CD4-positive, alpha-beta memory T cell (primary cell): ENCODE measurements at regions not wholly inside any gene's neighbourhood (a gene's known extent, or its start where the extent isn't known, plus 50 kb on each side); places are given as distances from the start of the nearest gene placed in this dataset.
A peak's percentile ranks its signal among the peaks of the same experiment; 100 is the strongest.

Experiments used
- CTCF ChIA-PET: fragments of 350-600 bp; sonication (Branson Sonifier 250); formaldehyde crosslinking; loops from one replicate; lab custom pipeline; 2021; ENCODE audit warnings: inconsistent platforms; ENCODE audit not compliant: partially characterized antibody; lab: Charles Lee
- POLR2A ChIA-PET: fragments of 350-600 bp; sonication (Branson Sonifier 250); formaldehyde crosslinking; loops from one replicate; lab custom pipeline; 2021; ENCODE audit not compliant: partially characterized antibody; lab: Charles Lee
- DNase-seq, 5 donors: peaks; one replicate each; pipeline versions ENCODE4 v3.0.0 to v3.0.0-alpha.2; 2020 to 2022; ENCODE audit warnings: mixed read lengths in 1 of 5
- H3K27ac ChIP-seq: one replicate; pipeline ENCODE4 v1.7.0; 2013; ENCODE audit warnings: low read depth, low read length
- H3K27me3 ChIP-seq: 2 replicates; pipeline ENCODE4 v1.7.0; 2013; ENCODE audit warnings: mild to moderate bottlenecking, low read length, moderate library complexity; ENCODE audit not compliant: insufficient read depth
- H3K36me3 ChIP-seq: 2 replicates; pipeline ENCODE4 v1.7.0; 2013; ENCODE audit warnings: mild to moderate bottlenecking, low read length, moderate library complexity; ENCODE audit not compliant: insufficient read depth
- H3K4me1 ChIP-seq: 2 replicates; pipeline ENCODE4 v1.7.0; 2013; ENCODE audit warnings: mild to moderate bottlenecking, low read length, moderate library complexity; ENCODE audit not compliant: insufficient read depth
- H3K4me3 ChIP-seq, 2 donors: one replicate each; pipeline ENCODE4 v1.7.0; 2013; ENCODE audit warnings: low read length in 2 of 2, mild to moderate bottlenecking in 1 of 2
- H3K9me3 ChIP-seq, 2 donors: one replicate each; pipeline ENCODE4 v1.7.0; 2013; ENCODE audit warnings: low read length in 2 of 2, control low read depth in 1 of 2; ENCODE audit not compliant: control insufficient read depth in 1 of 2
- H3K27ac Mint-ChIP-seq, 7 donors: one replicate each; pipeline ENCODE4 v1.8.0; 2020 to 2021; ENCODE audit warnings: mixed read lengths in 7 of 7, mild to moderate bottlenecking in 6 of 7, inconsistent platforms in 3 of 7, moderate library complexity in 3 of 7
- H3K27me3 Mint-ChIP-seq, 2 donors: one replicate each; pipeline ENCODE4 v1.8.0; 2020 to 2021; ENCODE audit warnings: mixed read lengths in 2 of 2
- H3K36me3 Mint-ChIP-seq, 2 donors: one replicate each; pipeline ENCODE4 v1.8.0; 2020 to 2021; ENCODE audit warnings: mixed read lengths in 2 of 2, inconsistent platforms in 1 of 2, mild to moderate bottlenecking in 1 of 2
- H3K4me1 Mint-ChIP-seq, 4 donors: one replicate each; pipeline ENCODE4 v1.8.0; 2020 to 2021; ENCODE audit warnings: mixed read lengths in 4 of 4, mild to moderate bottlenecking in 1 of 4
- H3K4me3 Mint-ChIP-seq, 8 donors: one replicate each; pipeline ENCODE4 v1.8.0; 2020 to 2021; ENCODE audit warnings: mixed read lengths in 8 of 8, mild to moderate bottlenecking in 7 of 8, moderate library complexity in 6 of 8, inconsistent platforms in 3 of 8
- H3K9me3 Mint-ChIP-seq, 8 donors: one replicate each; pipeline ENCODE4 v1.8.0; 2020 to 2021; ENCODE audit warnings: mixed read lengths in 8 of 8, mild to moderate bottlenecking in 5 of 8, inconsistent platforms in 3 of 8, moderate library complexity in 1 of 8
- intact Hi-C: fragments of 100-400 bp; cut with micrococcal nuclease; formaldehyde crosslinking; loops from one replicate; pipeline ENCODE4 v1.15.1; 2023

DNA sequence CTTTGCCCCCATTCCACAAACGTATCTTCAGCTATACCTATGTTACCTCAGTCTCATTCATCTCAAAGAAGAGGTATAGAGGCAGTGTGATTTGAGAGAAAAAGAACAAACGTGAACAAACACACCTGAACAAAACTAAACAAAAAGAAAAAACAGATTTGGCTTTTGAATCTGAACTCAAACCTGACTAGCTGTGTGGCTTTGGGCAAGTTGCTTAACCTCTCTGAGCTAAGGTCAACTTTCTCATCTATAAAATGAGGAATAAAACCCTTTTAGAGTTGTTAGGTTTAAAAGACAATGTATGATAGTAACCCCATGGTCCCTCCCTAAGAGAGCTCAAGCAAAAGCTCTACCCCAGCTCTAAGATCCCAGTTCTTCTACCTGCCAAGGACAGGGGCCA lies 73.5 kb downstream of the ZNF648 start:
- no peaks in the 10 kb centered on the region for H3K27me3 ChIP-seq
- Mint-ChIP-seq H3K4me3 (no peak overlapping the region), H3K9me3 (no peaks in the 10 kb centered on the region), H3K27ac (no peak overlapping the region), H3K36me3 (no peaks in the 10 kb centered on the region), H3K4me1 (peaks cover 0 to 2% (median 0%) of the 10 kb centered on the region in 4 donors), H3K27me3 (peaks cover 5 to 14% of the 10 kb centered on the region in 2 donors)
- H3K4me3 ChIP-seq, result no peak overlapping the region
- no peaks in the 10 kb centered on the region for H3K36me3 ChIP-seq
- DNase-seq, result no peak
- ChIA-PET POLR2A (no interaction called here), CTCF (interaction anchor here (1.4 kb wide), 1 partner anchor 66 kb away, joined by 4 read pairs; no protein-coding TSS in a partner anchor)
- intact Hi-C loops, result no loop called here
- no peaks in the 10 kb centered on the region for H3K9me3 ChIP-seq
- H3K27ac ChIP-seq, result no peak overlapping the region
- H3K4me1 ChIP-seq, result no peaks in the 10 kb centered on the region

DNA sequence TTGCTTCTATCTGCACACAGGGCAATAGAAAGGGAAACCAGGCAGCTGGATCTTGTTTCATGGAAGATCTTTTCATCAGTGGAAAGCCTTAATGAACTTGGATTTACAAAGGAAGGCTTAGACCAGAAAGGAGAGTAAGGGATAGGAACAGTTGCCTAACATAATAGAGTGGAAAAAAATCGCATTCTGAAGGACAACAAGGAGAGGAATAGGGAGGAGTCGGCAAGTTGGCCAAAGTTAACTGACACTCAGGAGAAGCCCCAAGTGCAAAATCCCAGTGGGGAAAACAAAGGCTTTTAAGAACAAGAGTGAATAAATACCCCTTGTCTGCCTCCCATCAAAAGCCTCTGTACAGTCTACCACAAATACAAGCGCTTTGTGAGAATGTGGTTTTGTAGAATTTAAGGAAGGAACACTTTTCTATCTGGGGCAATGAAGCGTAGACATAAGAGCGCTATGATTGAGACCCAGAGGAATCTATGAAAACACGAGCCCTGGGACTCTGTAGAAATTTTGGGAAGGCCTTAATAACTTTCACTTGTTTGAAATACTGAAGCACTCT lies 74.1 kb downstream of the ZNF648 start:
- POLR2A ChIA-PET, result no interaction called here
- CTCF ChIA-PET, result interaction anchor here (1.4 kb wide), 1 partner anchor 67 kb away, joined by 4 read pairs; no protein-coding TSS in a partner anchor
- DNase-seq, result no peak
- H3K27ac Mint-ChIP-seq, result no peak overlapping the region
- no peak overlapping the region for H3K27ac ChIP-seq
- H3K4me3 Mint-ChIP-seq, result no peak overlapping the region
- H3K27me3 Mint-ChIP-seq, result peaks cover 5 to 14% of the 10 kb centered on the region in 2 donors
- H3K4me1 Mint-ChIP-seq, result peaks cover 0 to 2% (median 0%) of the 10 kb centered on the region in 4 donors
- no peaks in the 10 kb centered on the region for H3K4me1 ChIP-seq
- H3K36me3 ChIP-seq, result no peaks in the 10 kb centered on the region
- H3K36me3 Mint-ChIP-seq, result no peaks in the 10 kb centered on the region
- H3K9me3 Mint-ChIP-seq, result no peaks in the 10 kb centered on the region
- H3K4me3 ChIP-seq, result no peak overlapping the region
- H3K9me3 ChIP-seq, result no peaks in the 10 kb centered on the region
- intact Hi-C loops, result no loop called here
- no peaks in the 10 kb centered on the region for H3K27me3 ChIP-seq

DNA sequence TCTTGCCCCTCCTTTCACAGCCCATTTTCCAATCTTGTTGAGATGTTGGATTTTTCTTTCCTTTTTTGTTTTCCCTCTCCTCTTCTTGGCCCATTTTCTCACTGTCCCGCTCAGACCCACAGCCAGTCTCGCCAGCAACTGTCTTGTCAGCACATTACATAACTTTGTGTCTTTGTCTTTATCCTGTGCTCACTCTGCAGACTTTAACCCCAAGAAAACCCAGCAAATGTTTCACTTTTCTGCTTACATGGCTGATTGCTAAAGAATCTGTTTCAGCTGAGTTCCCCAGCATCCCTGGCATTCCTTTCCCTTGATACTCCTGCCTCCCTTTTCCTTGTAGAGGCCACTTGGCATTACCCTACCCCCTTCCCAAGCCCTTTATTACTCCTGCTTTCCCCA lies 74.6 kb downstream of the ZNF648 start:
- H3K36me3 ChIP-seq, result no peaks in the 10 kb centered on the region
- intact Hi-C loops, result no loop called here
- Mint-ChIP-seq H3K4me3 (peak overlapping the region in 1 of 8 donors; percentile 43), H3K27me3 (peaks cover 5 to 14% of the 10 kb centered on the region in 2 donors), H3K9me3 (no peaks in the 10 kb centered on the region), H3K4me1 (peaks cover 0 to 2% (median 0%) of the 10 kb centered on the region in 4 donors), H3K36me3 (no peaks in the 10 kb centered on the region), H3K27ac (no peak overlapping the region)
- H3K4me1 ChIP-seq, result no peaks in the 10 kb centered on the region
- no peak overlapping the region for H3K27ac ChIP-seq
- ChIA-PET CTCF (no interaction called here), POLR2A (no interaction called here)
- H3K9me3 ChIP-seq, result no peaks in the 10 kb centered on the region
- H3K27me3 ChIP-seq, result no peaks in the 10 kb centered on the region
- DNase-seq, result no peak
- no peak overlapping the region for H3K4me3 ChIP-seq

DNA sequence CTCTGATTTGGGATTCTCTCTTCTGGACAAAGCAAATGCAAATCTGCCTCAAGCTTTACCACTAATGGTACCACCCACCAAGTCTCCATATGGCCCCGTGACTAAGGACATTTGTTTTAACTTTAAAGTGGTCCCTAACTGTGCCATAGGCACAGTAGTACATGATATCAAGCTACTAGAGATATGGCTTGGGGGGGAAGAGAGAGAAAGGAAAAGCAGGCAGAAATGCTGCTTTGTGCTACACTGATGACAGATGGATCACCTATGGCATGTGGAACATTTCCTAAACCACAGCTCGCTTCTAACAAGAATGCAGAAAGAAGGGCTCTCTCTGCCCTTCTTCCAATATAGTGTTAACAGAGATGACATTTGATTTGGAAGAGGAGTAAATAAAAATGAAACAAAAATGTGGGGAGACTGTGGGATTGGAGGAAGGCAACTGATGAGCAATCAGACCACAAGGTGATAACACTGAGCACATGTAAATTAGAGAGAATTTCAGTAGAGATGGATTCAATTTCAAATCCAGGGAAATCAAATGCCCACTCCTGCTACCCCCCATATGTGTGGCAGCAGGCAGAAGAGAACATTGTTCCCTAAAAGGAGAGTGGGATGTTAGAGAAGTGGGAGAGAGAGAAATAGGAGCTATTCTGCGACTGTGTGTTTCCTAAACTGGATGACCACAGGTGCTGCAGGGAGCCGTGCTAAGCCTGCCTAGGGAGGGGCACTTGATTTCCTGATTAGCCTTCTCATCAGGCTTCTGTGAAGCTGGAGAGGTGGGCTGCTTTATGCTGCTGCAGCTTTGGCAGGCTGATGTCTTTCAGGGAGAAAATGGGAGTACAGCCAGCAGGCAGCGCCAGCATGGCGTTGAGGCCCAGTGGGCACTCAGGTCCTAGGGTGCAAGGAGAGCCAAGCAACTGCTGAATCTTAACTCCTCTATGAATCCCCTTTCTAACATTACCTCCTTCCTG lies 75.3 kb downstream of the ZNF648 start:
- Histone ChIP-seq H3K4me3 (no peak overlapping the region), H3K27me3 (no peaks in the 10 kb centered on the region), H3K36me3 (no peaks in the 10 kb centered on the region), H3K27ac (no peak overlapping the region), H3K4me1 (no peaks in the 10 kb centered on the region), H3K9me3 (no peaks in the 10 kb centered on the region)
- Mint-ChIP-seq H3K4me3 (peak overlapping the region in 1 of 8 donors; percentile 43), H3K9me3 (no peaks in the 10 kb centered on the region), H3K36me3 (no peaks in the 10 kb centered on the region), H3K4me1 (peaks cover 0 to 2% (median 0%) of the 10 kb centered on the region in 4 donors), H3K27ac (no peak overlapping the region), H3K27me3 (peaks cover 5 to 14% of the 10 kb centered on the region in 2 donors)
- intact Hi-C loops, result no loop called here
- POLR2A ChIA-PET, result no interaction called here
- DNase-seq, result no peak
- CTCF ChIA-PET, result no interaction called here

DNA sequence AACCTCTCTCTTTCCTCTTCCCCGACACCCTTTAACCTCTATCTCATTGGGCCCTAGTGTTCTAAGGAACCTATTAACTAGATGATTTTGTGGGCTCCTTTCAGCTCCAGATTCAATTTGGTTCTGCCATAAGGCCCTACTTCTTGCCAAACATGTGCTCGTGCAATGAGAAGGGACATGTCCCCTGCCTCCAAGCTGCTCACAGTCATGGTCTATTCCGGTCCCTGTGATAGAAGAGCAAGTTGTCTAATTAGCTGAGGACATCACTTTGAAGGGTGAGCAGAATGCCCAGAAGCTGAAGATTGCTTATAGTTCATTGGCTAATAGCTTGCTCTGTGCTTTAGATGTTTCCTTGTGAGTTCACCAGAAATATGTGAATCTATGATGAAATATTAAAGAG lies 76.2 kb downstream of the ZNF648 start:
- Mint-ChIP-seq H3K27ac (no peak overlapping the region), H3K27me3 (peaks cover 5 to 17% of the 10 kb centered on the region in 2 donors), H3K36me3 (no peaks in the 10 kb centered on the region), H3K4me3 (no peak overlapping the region), H3K4me1 (peaks cover 0 to 2% (median 0%) of the 10 kb centered on the region in 4 donors), H3K9me3 (no peaks in the 10 kb centered on the region)
- Histone ChIP-seq H3K27me3 (no peaks in the 10 kb centered on the region), H3K4me1 (no peaks in the 10 kb centered on the region), H3K4me3 (no peak overlapping the region), H3K9me3 (no peaks in the 10 kb centered on the region), H3K27ac (no peak overlapping the region), H3K36me3 (no peaks in the 10 kb centered on the region)
- CTCF ChIA-PET, result no interaction called here
- intact Hi-C loops, result no loop called here
- POLR2A ChIA-PET, result no interaction called here
- no peak for DNase-seq

DNA sequence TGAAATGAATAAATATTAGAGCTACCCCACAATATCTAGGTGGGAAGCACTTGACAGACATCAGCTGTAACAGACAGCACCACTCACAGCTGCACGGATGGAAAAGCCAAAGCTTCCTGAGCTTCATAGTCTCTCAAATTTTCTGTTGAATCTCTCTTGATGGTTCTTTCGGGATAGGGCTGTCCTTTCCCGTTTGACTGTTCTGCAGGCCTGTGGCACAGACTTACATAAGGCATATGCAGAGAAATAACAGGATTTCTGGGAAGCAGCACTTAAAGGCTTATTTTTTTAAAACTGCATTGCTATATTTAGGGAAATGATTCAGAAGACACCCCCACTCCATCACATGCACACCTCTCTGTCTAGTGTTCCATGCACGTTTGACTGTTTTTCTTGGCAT lies 77.5 kb downstream of the ZNF648 start:
- H3K27me3 ChIP-seq, result no peaks in the 10 kb centered on the region
- intact Hi-C loops, result no loop called here
- H3K9me3 Mint-ChIP-seq, result peaks cover 0 to 5% (median under 1%) of the 10 kb centered on the region in 8 donors
- POLR2A ChIA-PET, result no interaction called here
- no peaks in the 10 kb centered on the region for H3K4me1 ChIP-seq
- H3K4me1 Mint-ChIP-seq, result peaks cover 0 to 2% (median 0%) of the 10 kb centered on the region in 4 donors
- no peak overlapping the region for H3K27ac Mint-ChIP-seq
- H3K9me3 ChIP-seq, result no peaks in the 10 kb centered on the region
- peaks cover 8 to 19% of the 10 kb centered on the region in 2 donors for H3K27me3 Mint-ChIP-seq
- no peaks in the 10 kb centered on the region for H3K36me3 Mint-ChIP-seq
- DNase-seq, result no peak
- CTCF ChIA-PET, result no interaction called here
- H3K4me3 Mint-ChIP-seq, result no peak overlapping the region
- no peak overlapping the region for H3K27ac ChIP-seq
- no peak overlapping the region for H3K4me3 ChIP-seq
- H3K36me3 ChIP-seq, result no peaks in the 10 kb centered on the region

DNA sequence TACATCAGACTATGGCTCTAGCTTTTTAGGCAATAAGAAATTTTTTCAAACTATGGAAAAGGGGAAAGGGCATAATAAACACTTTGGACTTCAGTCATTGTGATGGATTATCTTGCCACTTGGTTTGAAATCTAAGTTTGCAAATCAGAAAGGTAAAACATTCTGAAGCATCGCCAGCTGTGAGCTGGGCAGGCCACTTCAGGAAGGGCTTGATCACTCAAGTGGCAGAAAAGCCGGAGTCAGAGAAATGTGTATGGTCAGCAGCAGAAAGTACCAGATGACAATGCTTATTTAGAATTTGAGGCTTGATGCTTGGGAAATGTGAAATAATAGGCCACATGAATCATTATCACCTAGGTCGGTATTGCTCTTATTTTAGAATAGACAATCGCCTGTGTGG lies 79.7 kb downstream of the ZNF648 start:
- Histone ChIP-seq H3K9me3 (no peaks in the 10 kb centered on the region), H3K27ac (no peak overlapping the region), H3K36me3 (no peaks in the 10 kb centered on the region), H3K27me3 (no peaks in the 10 kb centered on the region), H3K4me3 (no peak overlapping the region), H3K4me1 (no peaks in the 10 kb centered on the region)
- CTCF ChIA-PET, result no interaction called here
- peaks cover 0 to 1% (median 0%) of the 10 kb centered on the region in 4 donors for H3K4me1 Mint-ChIP-seq
- H3K9me3 Mint-ChIP-seq, result peaks cover 0 to 19% (median 14%) of the 10 kb centered on the region in 8 donors
- H3K27ac Mint-ChIP-seq, result no peak overlapping the region
- H3K4me3 Mint-ChIP-seq, result no peak overlapping the region
- H3K27me3 Mint-ChIP-seq, result peaks cover 10 to 28% of the 10 kb centered on the region in 2 donors
- DNase-seq, result no peak
- POLR2A ChIA-PET, result no interaction called here
- intact Hi-C loops, result no loop called here
- no peaks in the 10 kb centered on the region for H3K36me3 Mint-ChIP-seq
